ENCODE measurements at regions not wholly inside any gene's neighbourhood (a gene's known extent, or its start where the extent isn't known, plus 50 kb on each side); places are given as distances from the start of the nearest gene placed in this dataset.
"Not testable (repeated sequence)": the region's sequence is repeated elsewhere in the genome, so short reads cannot be mapped to it uniquely, and the experiment has no call there.

DNA sequence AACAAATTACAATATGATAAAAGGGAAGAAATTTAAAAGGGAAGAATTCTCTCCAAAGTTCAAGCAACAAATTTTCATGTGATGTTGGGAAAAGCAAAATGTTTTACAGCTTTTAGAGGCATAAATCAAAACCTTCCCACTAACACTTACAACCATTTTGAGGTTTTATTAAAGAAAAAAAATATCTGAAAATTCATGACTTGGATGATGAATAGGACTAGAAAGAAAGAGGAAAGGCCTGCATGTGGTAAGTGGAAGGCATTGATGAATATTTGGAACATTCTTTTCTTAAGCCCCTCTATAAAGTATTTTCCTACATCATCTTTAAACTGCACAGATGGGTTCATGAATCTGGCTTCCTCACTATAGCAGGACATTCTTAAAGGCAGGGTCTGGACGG lies 560.6 kb downstream of the TTLL7 start:
- H3K36me3 ChIP-seq; H3K9me3 ChIP-seq; DNase-seq (ENCODE audit: low spot score in 2 of 2); H3K4me3 ChIP-seq; intact Hi-C loops (cut with DNase I; ENCODE audit: low total_unique reads); H3K4me1 ChIP-seq; H3K27ac ChIP-seq; H3K27me3 ChIP-seq: not testable (repeated sequence)

DNA sequence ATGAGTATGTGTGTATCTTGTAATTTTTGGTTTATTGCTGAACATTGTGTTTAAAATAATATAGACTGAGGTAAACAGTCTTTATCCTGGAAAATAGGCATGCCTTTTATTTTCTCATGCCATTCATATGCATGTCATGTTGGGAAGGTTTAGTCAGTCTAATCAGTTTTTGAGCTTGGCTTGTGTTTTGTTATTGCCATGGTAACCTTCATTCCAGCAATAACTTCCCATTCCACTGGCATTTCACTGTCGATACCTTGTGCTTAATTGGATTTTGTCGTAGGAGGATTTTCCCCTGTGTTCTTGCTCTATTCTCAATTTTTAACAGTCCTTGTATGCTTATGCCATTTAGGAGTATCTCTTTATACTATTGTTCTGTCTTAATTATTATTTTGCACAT lies 563.6 kb downstream of the TTLL7 start:
- H3K4me1 ChIP-seq; H3K27me3 ChIP-seq; intact Hi-C loops (cut with DNase I; ENCODE audit: low total_unique reads); H3K9me3 ChIP-seq; H3K36me3 ChIP-seq; H3K27ac ChIP-seq; DNase-seq (ENCODE audit: low spot score in 2 of 2); H3K4me3 ChIP-seq: not testable (repeated sequence)

DNA sequence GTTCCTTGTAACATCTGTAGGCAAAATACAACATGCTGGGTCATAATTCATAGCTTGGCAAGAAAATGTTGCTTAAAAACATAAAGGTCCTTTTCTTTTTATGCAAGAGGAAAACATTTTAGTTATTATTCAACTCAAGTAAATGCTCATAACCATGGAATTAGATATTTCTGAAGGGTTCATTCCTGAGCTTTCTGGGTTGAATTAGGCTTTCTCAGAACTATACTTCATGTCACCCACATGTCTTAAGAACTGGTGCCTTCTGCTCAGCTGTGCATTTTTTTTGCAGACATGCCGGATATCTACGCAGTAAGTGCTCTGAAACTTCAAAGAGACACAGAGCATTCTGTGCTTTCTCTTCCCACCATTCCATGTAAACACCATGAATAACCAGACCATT lies 571.4 kb downstream of the TTLL7 start:
- H3K4me1 ChIP-seq; H3K27me3 ChIP-seq; DNase-seq (ENCODE audit: low spot score in 2 of 2); intact Hi-C loops (cut with DNase I; ENCODE audit: low total_unique reads); H3K27ac ChIP-seq; H3K4me3 ChIP-seq; H3K36me3 ChIP-seq; H3K9me3 ChIP-seq: not testable (repeated sequence)

GRCh38 chr1:83423382-83423781 lies 575.5 kb downstream of the TTLL7 start:
- H3K9me3 ChIP-seq; DNase-seq (ENCODE audit: low spot score in 2 of 2); H3K36me3 ChIP-seq; H3K4me1 ChIP-seq; H3K27me3 ChIP-seq; intact Hi-C loops (cut with DNase I; ENCODE audit: low total_unique reads); H3K27ac ChIP-seq; H3K4me3 ChIP-seq: not testable (repeated sequence)

DNA sequence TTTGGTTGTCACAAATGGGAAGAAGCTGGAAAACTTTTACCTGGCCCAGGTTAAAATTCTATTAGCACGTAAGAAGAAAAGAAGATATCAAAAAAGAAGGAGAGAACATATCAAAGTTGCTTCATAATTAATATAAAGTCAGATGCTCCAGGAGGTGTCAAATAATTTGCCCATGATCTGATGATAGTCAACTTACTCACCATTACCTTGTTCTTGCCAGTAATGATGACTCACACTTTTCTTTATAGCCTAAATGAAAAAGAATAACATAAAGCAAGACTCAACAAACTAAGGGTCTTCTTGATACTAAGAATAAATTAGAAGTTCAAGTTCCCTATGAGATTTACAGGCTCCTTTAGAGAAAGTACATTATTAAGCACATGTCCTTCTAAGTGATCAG lies 580.4 kb downstream of the TTLL7 start:
- no peaks in the 10 kb centered on the region for H3K36me3 ChIP-seq
- no peaks in the 10 kb centered on the region for H3K27me3 ChIP-seq
- TF ChIP-seq POLR2AphosphoS5 (IDR thresholded peaks at IDR 0.05) (no peak), POLR2A (IDR thresholded peaks at IDR 0.05) (no peak)
- TF ChIP-seq, protein P1, sequence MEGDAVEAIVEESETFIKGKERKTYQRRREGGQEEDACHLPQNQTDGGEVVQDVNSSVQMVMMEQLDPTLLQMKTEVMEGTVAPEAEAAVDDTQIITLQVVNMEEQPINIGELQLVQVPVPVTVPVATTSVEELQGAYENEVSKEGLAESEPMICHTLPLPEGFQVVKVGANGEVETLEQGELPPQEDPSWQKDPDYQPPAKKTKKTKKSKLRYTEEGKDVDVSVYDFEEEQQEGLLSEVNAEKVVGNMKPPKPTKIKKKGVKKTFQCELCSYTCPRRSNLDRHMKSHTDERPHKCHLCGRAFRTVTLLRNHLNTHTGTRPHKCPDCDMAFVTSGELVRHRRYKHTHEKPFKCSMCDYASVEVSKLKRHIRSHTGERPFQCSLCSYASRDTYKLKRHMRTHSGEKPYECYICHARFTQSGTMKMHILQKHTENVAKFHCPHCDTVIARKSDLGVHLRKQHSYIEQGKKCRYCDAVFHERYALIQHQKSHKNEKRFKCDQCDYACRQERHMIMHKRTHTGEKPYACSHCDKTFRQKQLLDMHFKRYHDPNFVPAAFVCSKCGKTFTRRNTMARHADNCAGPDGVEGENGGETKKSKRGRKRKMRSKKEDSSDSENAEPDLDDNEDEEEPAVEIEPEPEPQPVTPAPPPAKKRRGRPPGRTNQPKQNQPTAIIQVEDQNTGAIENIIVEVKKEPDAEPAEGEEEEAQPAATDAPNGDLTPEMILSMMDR (IDR thresholded peaks at IDR 0.05): no peak
- no peak for DNase-seq (ENCODE audit: low spot score in 2 of 2)
- no peaks in the 10 kb centered on the region for H3K9me3 ChIP-seq
- no peak overlapping the region for H3K4me3 ChIP-seq
- no peaks in the 10 kb centered on the region for H3K4me1 ChIP-seq
- no peak overlapping the region for H3K27ac ChIP-seq
- intact Hi-C loops (cut with DNase I; ENCODE audit: low total_unique reads): no loop called here

DNA sequence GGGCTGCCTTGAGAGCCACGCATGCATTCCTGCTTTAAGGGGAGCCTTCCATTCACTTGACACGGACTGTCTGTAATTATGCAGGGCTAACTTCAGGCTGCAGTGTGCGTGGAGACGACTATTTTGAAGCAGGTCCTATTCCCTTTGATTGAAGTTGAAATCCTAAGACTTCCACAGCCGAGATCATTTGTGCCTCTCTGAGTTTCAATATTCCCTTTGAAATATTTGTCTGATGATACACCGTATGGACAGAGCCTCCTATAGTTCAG lies 585.2 kb downstream of the TTLL7 start:
- H3K27ac ChIP-seq; H3K36me3 ChIP-seq; H3K9me3 ChIP-seq; H3K4me1 ChIP-seq; H3K27me3 ChIP-seq; DNase-seq (ENCODE audit: low spot score in 2 of 2); H3K4me3 ChIP-seq; intact Hi-C loops (cut with DNase I; ENCODE audit: low total_unique reads): not testable (repeated sequence)

GRCh38 chr1:83410746-83411413 lies 588.1 kb downstream of the TTLL7 start:
- H3K27ac ChIP-seq; H3K4me1 ChIP-seq; H3K27me3 ChIP-seq; H3K36me3 ChIP-seq; DNase-seq (ENCODE audit: low spot score in 2 of 2); H3K4me3 ChIP-seq; intact Hi-C loops (cut with DNase I; ENCODE audit: low total_unique reads); H3K9me3 ChIP-seq: not testable (repeated sequence)

GRCh38 chr1:83406693-83407371 lies 592.1 kb downstream of the TTLL7 start:
- intact Hi-C loops (cut with DNase I; ENCODE audit: low total_unique reads); H3K4me3 ChIP-seq; DNase-seq (ENCODE audit: low spot score in 2 of 2); H3K27me3 ChIP-seq; H3K4me1 ChIP-seq; H3K27ac ChIP-seq; H3K36me3 ChIP-seq; H3K9me3 ChIP-seq: not testable (repeated sequence)

GRCh38 chr1:83405789-83406188 lies 593.1 kb downstream of the TTLL7 start:
- H3K27ac ChIP-seq; H3K4me3 ChIP-seq; H3K36me3 ChIP-seq; H3K27me3 ChIP-seq; H3K9me3 ChIP-seq; DNase-seq (ENCODE audit: low spot score in 2 of 2); H3K4me1 ChIP-seq; intact Hi-C loops (cut with DNase I; ENCODE audit: low total_unique reads): not testable (repeated sequence)

GRCh38 chr1:83403500-83403899 lies 595.4 kb downstream of the TTLL7 start:
- DNase-seq (ENCODE audit: low spot score in 2 of 2); H3K27me3 ChIP-seq; H3K27ac ChIP-seq; H3K9me3 ChIP-seq; H3K4me3 ChIP-seq; H3K4me1 ChIP-seq; H3K36me3 ChIP-seq; intact Hi-C loops (cut with DNase I; ENCODE audit: low total_unique reads): not testable (repeated sequence)

- H3K36me3 ChIP-seq; intact Hi-C loops (cut with DNase I; ENCODE audit: low total_unique reads); H3K27ac ChIP-seq; H3K27me3 ChIP-seq; H3K4me3 ChIP-seq; DNase-seq (ENCODE audit: low spot score in 2 of 2); H3K9me3 ChIP-seq; H3K4me1 ChIP-seq: not testable (repeated sequence)
These were observed 597.8 kb downstream of the TTLL7 start for GRCh38 chr1:83401146-83401545.

DNA sequence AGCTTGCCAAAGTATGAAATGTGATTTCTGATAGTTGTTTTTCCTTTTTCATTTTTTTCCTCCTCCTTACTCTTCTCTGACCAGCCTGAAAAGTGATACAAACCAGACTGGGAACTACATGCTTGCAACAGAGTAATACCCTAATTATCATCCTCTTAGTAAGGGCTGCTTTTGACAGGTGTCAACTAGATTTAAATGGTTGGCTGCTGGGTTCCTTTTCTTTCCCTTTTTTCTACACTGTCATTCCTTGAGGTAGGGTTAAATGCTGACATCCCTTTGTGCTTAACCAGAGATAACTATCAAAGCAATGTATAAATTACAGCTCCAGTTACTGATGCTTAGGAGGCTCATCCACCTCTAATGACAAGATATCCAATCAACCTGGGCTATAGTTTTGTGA lies 598.8 kb downstream of the TTLL7 start:
- H3K4me1 ChIP-seq; DNase-seq (ENCODE audit: low spot score in 2 of 2); intact Hi-C loops (cut with DNase I; ENCODE audit: low total_unique reads); H3K27ac ChIP-seq; H3K36me3 ChIP-seq; H3K9me3 ChIP-seq; H3K4me3 ChIP-seq; H3K27me3 ChIP-seq: not testable (repeated sequence)

GRCh38 chr1:83398125-83398524 lies 600.8 kb downstream of the TTLL7 start:
- H3K9me3 ChIP-seq; intact Hi-C loops (cut with DNase I; ENCODE audit: low total_unique reads); H3K36me3 ChIP-seq; H3K27me3 ChIP-seq; H3K4me3 ChIP-seq; H3K4me1 ChIP-seq; H3K27ac ChIP-seq; DNase-seq (ENCODE audit: low spot score in 2 of 2): not testable (repeated sequence)
